GM19043 (cell line): ENCODE measurements at regions not wholly inside any gene's neighbourhood (a gene's known extent, or its start where the extent isn't known, plus 50 kb on each side); places are given as distances from the start of the nearest gene placed in this dataset.
"Not testable (repeated sequence)": the region's sequence is repeated elsewhere in the genome, so short reads cannot be mapped to it uniquely, and the experiment has no call there.

ENCODE experiments used
- ATAC-seq: cut with Tn5 transposase; IDR thresholded peaks from one replicate; pipeline ENCODE4 v1.9.1; 2021; ENCODE audit warnings: low read depth; ENCODE audit not compliant: unreplicated experiment

- no peak for ATAC-seq
Measured at GRCh38 chr2:8238521-8239230, 443.2 kb upstream of the ID2 start.

- no peak for ATAC-seq
Measured at GRCh38 chr2:8239531-8240088, 442.2 kb upstream of the ID2 start.

GRCh38 chr2:8241317-8241716 is 440.5 kb upstream of the ID2 start:
- ATAC-seq, result no peak

GRCh38 chr2:8242739-8243138 is 439.1 kb upstream of the ID2 start:
- no peak for ATAC-seq

- ATAC-seq, result no peak
Measured at GRCh38 chr2:8243748-8244400, 438.0 kb upstream of the ID2 start.

- ATAC-seq, result no peak
Measured at GRCh38 chr2:8244639-8245038, 437.2 kb upstream of the ID2 start.

- no peak for ATAC-seq
Measured at GRCh38 chr2:8246137-8246536, 435.7 kb upstream of the ID2 start.

GRCh38 chr2:8247905-8248622 is 433.8 kb upstream of the ID2 start:
- ATAC-seq, result no peak

- no peak for ATAC-seq
Measured at GRCh38 chr2:8248623-8248957, 433.3 kb upstream of the ID2 start.

- ATAC-seq, result no peak
Measured at GRCh38 chr2:8249141-8249540, 432.7 kb upstream of the ID2 start.

- ATAC-seq, result no peak
Measured at GRCh38 chr2:8249769-8250168, 432.1 kb upstream of the ID2 start.

- ATAC-seq, result not testable (repeated sequence)
Measured at GRCh38 chr2:8250290-8250689, 431.6 kb upstream of the ID2 start.

- no peak for ATAC-seq
Measured at GRCh38 chr2:8251291-8251690, 430.6 kb upstream of the ID2 start.

- no peak for ATAC-seq
Measured at GRCh38 chr2:8251856-8252255, 430.0 kb upstream of the ID2 start.

- ATAC-seq, result peak; percentile 95
Measured at GRCh38 chr2:8252997-8253694, 428.7 kb upstream of the ID2 start.

- no peak for ATAC-seq
Measured at GRCh38 chr2:8253781-8254180, 428.1 kb upstream of the ID2 start.

GRCh38 chr2:8254214-8254613 is 427.6 kb upstream of the ID2 start:
- ATAC-seq, result not testable (repeated sequence)

- ATAC-seq, result no peak
Measured at GRCh38 chr2:8254791-8255447, 426.9 kb upstream of the ID2 start.

- no peak for ATAC-seq
Measured at GRCh38 chr2:8255448-8255800, 426.4 kb upstream of the ID2 start.

- ATAC-seq, result no peak
Measured at GRCh38 chr2:8256905-8257304, 425.0 kb upstream of the ID2 start.

GRCh38 chr2:8257502-8257901 is 424.4 kb upstream of the ID2 start:
- ATAC-seq, result no peak
